GM23338 (cell line): ENCODE measurements at regions not wholly inside any gene's neighbourhood (a gene's known extent, or its start where the extent isn't known, plus 50 kb on each side); places are given as distances from the start of the nearest gene placed in this dataset.
A peak's percentile ranks its signal among the peaks of the same experiment; 100 is the strongest.

ENCODE experiments used
- ATAC-seq: fragments of 200-7000 bp; cut with Tn5 transposase; 3 replicates; pipeline ENCODE4 v1.9.1; 2020
- DNase-seq: peaks from one replicate; pipeline ENCODE4 v3.0.0-alpha.2; 2015; ENCODE audit warnings: low spot score
- H2AFZ ChIP-seq: fragments of 200-600 bp; sonication (generic); 2 replicates; pipeline ENCODE4 v1.8.0; 2016; ENCODE audit warnings: antibody characterized with exemption, mild to moderate bottlenecking, moderate library complexity
- H3F3A ChIP-seq: fragments of 200-600 bp; sonication (generic); replicated peaks from 2 replicates; pipeline ENCODE4 v1.8.0; 2017; ENCODE audit warnings: antibody characterized with exemption, mixed run types, low read depth
- H3K27ac ChIP-seq: fragments of 200-600 bp; sonication (generic); 2 replicates; pipeline ENCODE4 v1.6.1; 2016; ENCODE audit warnings: low read depth
- H3K27me3 ChIP-seq: fragments of 200-600 bp; sonication (generic); 2 replicates; pipeline ENCODE4 v1.8.0; 2016; ENCODE audit warnings: mild to moderate bottlenecking, mixed run types, moderate library complexity; ENCODE audit not compliant: insufficient read depth
- H3K36me3 ChIP-seq: fragments of 200-600 bp; sonication (generic); 2 replicates; pipeline ENCODE4 v1.8.0; 2016; ENCODE audit warnings: mild to moderate bottlenecking; ENCODE audit not compliant: insufficient read depth
- H3K4me1 ChIP-seq: fragments of 200-600 bp; sonication (generic); 2 replicates; pipeline ENCODE4 v1.8.0; 2016; ENCODE audit warnings: mild to moderate bottlenecking, moderate library complexity; ENCODE audit not compliant: insufficient read depth
- H3K4me2 ChIP-seq: fragments of 200-600 bp; sonication (generic); 2 replicates; pipeline ENCODE4 v1.7.1; 2017; ENCODE audit warnings: mixed run types
- H3K4me3 ChIP-seq: fragments of 200-600 bp; sonication (generic); 2 replicates; pipeline ENCODE4 v1.6.1; 2016; ENCODE audit warnings: mixed run types
- H3K79me2 ChIP-seq: fragments of 200-600 bp; sonication (generic); replicated peaks from 2 replicates; pipeline ENCODE4 v1.8.0; 2017; ENCODE audit warnings: mild to moderate bottlenecking; ENCODE audit not compliant: insufficient read depth
- H3K9me2 ChIP-seq: fragments of 200-600 bp; sonication (generic); 2 replicates; pipeline ENCODE4 v1.8.0; 2017; ENCODE audit not compliant: insufficient read depth
- H4K20me1 ChIP-seq: fragments of 200-600 bp; sonication (generic); replicated peaks from 2 replicates; pipeline ENCODE4 v1.8.0; 2017; ENCODE audit warnings: mild to moderate bottlenecking; ENCODE audit not compliant: insufficient read depth
- H3K27ac Mint-ChIP-seq: 2 replicates; pipeline ENCODE4 v1.8.0; 2020; ENCODE audit warnings: inconsistent platforms, mild to moderate bottlenecking, moderate library complexity, mixed read lengths
- H3K27me3 Mint-ChIP-seq: 3 replicates; pipeline ENCODE4 v1.8.0; 2022; ENCODE audit warnings: low read depth, mild to moderate bottlenecking, moderate library complexity, mixed read lengths, inconsistent platforms; ENCODE audit not compliant: insufficient read depth, poor library complexity
- H3K36me3 Mint-ChIP-seq: 3 replicates; pipeline ENCODE4 v1.8.0; 2021; ENCODE audit warnings: low read depth, mild to moderate bottlenecking, inconsistent platforms, moderate library complexity, mixed read lengths
- H3K4me1 Mint-ChIP-seq: 3 replicates; pipeline ENCODE4 v1.8.0; 2020; ENCODE audit warnings: mild to moderate bottlenecking, inconsistent platforms, mixed read lengths
- H3K4me3 Mint-ChIP-seq: 3 replicates; pipeline ENCODE4 v1.8.0; 2021; ENCODE audit warnings: moderate library complexity, mild to moderate bottlenecking, inconsistent platforms, mixed read lengths
- H3K9me3 Mint-ChIP-seq: 3 replicates; pipeline ENCODE4 v1.8.0; 2020; ENCODE audit warnings: moderate library complexity, mild to moderate bottlenecking, inconsistent platforms, mixed read lengths
- EZH2phosphoT487 ChIP-seq: fragments of 200-600 bp; sonication (generic); IDR thresholded peaks from one replicate; pipeline ENCODE4 v1.8.1; 2018; ENCODE audit warnings: antibody characterized with exemption; ENCODE audit not compliant: unreplicated experiment
- STAT1 ChIP-seq: IDR thresholded peaks from one replicate; pipeline ENCODE4 v1.6.1; 2016; ENCODE audit warnings: antibody characterized with exemption; ENCODE audit not compliant: unreplicated experiment
- ZNF331 ChIP-seq: fragments of 250-450 bp; sonication (Bioruptor Pico); IDR thresholded peaks from 2 replicates; pipeline ENCODE4 v1.5.0; 2020; ENCODE audit warnings: low read depth, mild to moderate bottlenecking, moderate library complexity
- TF ChIP-seq, protein P1 (sequence below), 2 experiments: fragments of 200-600 bp in 1 of 2; sonication (generic) in 1 of 2; conservative IDR thresholded peaks; 2 replicates each; pipeline versions ENCODE4 v1.5.1 to v1.6.1; 2016 to 2017; ENCODE audit warnings: antibody characterized with exemption in 2 of 2, low read depth in 2 of 2, mild to moderate bottlenecking in 2 of 2, moderate library complexity in 1 of 2
- TF ChIP-seq, protein P2 (sequence below): fragments of 250-450 bp; sonication (Bioruptor Pico); IDR thresholded peaks from 2 replicates; pipeline ENCODE4 v1.5.0; 2020; ENCODE audit warnings: mild to moderate bottlenecking, moderate library complexity

DNA sequence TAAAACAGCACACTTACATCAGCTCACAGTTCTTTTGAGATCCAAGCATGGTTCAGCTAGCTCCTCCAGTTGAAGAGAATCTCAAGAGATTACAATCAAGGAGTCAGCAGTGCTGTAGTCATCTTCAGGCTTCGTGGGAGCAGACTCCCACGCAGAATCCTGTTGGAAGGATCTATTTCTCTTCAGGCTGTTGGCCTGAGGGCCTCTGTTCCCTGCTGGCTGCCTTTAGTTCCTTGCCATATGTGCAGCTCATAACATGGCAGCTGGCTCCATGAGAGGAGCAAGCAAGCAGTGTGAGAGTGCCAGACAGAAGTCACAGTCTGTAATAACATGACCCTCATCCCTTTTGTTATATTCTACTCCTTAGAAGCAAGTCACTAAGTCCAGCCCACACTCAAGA lies 168.6 kb downstream of the COX18 start:
- Histone ChIP-seq H4K20me1 (no peaks in the 10 kb centered on the region), H3K4me3 (no peak overlapping the region), H2AFZ (peak overlapping the region; percentile 40), H3K27me3 (no peaks in the 10 kb centered on the region), H3F3A (no peaks in the 10 kb centered on the region), H3K79me2 (no peaks in the 10 kb centered on the region), H3K4me2 (0 out of 2 replicates have a peak overlapping the region, but pooled peaks have one; percentile 44), H3K4me1 (peaks cover 22% of the 10 kb centered on the region), H3K9me2 (0 out of 2 replicates have a peak, but pooled peaks cover 4% of the 10 kb centered on the region), H3K36me3 (no peaks in the 10 kb centered on the region), H3K27ac (no peak overlapping the region)
- Mint-ChIP-seq H3K27ac (no peak overlapping the region), H3K9me3 (peaks cover 8% of the 10 kb centered on the region), H3K4me3 (no peak overlapping the region), H3K4me1 (peaks cover 21% of the 10 kb centered on the region; the same call in 2 of the 3 replicates), H3K36me3 (peaks cover 13% of the 10 kb centered on the region), H3K27me3 (peaks cover 2% of the 10 kb centered on the region)
- ATAC-seq, result no peak
- no peak for TF ChIP-seq ZNF331 (CRISPR knock-in tag)
- TF ChIP-seq EZH2phosphoT487, result no peak
- no peak for DNase-seq

DNA sequence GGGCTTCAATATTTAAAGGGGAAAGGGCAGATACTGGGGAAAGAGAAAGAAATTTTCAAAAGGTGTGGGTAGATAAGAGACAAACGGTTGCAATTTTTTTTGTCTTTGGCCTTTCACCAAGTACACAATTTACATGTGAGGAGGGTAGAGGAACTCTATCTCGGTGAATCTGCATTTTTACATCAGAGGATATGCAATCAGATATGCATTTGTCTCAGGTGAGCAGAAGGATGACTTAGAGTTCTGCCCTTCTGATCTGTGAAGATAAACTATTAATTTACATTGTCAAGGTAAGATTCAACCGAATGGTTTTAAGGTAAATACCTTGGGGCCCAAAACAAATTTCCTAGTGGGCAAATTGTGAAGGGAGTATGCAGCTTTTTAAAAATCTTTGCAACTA lies 169.9 kb downstream of the COX18 start:
- Histone ChIP-seq H3K4me3 (peak overlapping the region; percentile 12; the same call in 1 of the 2 replicates), H3F3A (no peaks in the 10 kb centered on the region), H3K4me2 (peak overlapping the region; percentile 44), H3K9me2 (no peaks in the 10 kb centered on the region), H3K27ac (peak overlapping the region; percentile 74), H3K79me2 (no peaks in the 10 kb centered on the region), H4K20me1 (no peaks in the 10 kb centered on the region), H3K4me1 (peaks cover 25% of the 10 kb centered on the region), H2AFZ (peak overlapping the region; percentile 15; the same call in 1 of the 2 replicates), H3K36me3 (no peaks in the 10 kb centered on the region), H3K27me3 (no peaks in the 10 kb centered on the region)
- Mint-ChIP-seq H3K4me3 (peak overlapping the region; percentile 16; the same call in 1 of the 3 replicates), H3K27ac (peak overlapping the region; percentile 91), H3K9me3 (peaks cover 8% of the 10 kb centered on the region), H3K4me1 (peaks cover 24% of the 10 kb centered on the region; the same call in 2 of the 3 replicates), H3K36me3 (peaks cover 13% of the 10 kb centered on the region), H3K27me3 (peaks cover 2% of the 10 kb centered on the region)
- no peak for ATAC-seq
- no peak for TF ChIP-seq STAT1
- TF ChIP-seq, protein P1, sequence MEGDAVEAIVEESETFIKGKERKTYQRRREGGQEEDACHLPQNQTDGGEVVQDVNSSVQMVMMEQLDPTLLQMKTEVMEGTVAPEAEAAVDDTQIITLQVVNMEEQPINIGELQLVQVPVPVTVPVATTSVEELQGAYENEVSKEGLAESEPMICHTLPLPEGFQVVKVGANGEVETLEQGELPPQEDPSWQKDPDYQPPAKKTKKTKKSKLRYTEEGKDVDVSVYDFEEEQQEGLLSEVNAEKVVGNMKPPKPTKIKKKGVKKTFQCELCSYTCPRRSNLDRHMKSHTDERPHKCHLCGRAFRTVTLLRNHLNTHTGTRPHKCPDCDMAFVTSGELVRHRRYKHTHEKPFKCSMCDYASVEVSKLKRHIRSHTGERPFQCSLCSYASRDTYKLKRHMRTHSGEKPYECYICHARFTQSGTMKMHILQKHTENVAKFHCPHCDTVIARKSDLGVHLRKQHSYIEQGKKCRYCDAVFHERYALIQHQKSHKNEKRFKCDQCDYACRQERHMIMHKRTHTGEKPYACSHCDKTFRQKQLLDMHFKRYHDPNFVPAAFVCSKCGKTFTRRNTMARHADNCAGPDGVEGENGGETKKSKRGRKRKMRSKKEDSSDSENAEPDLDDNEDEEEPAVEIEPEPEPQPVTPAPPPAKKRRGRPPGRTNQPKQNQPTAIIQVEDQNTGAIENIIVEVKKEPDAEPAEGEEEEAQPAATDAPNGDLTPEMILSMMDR (conservative IDR thresholded peaks at IDR 0.05; ENCODE audit: low read depth in 2 of 2), result no peak
- TF ChIP-seq, protein P2, sequence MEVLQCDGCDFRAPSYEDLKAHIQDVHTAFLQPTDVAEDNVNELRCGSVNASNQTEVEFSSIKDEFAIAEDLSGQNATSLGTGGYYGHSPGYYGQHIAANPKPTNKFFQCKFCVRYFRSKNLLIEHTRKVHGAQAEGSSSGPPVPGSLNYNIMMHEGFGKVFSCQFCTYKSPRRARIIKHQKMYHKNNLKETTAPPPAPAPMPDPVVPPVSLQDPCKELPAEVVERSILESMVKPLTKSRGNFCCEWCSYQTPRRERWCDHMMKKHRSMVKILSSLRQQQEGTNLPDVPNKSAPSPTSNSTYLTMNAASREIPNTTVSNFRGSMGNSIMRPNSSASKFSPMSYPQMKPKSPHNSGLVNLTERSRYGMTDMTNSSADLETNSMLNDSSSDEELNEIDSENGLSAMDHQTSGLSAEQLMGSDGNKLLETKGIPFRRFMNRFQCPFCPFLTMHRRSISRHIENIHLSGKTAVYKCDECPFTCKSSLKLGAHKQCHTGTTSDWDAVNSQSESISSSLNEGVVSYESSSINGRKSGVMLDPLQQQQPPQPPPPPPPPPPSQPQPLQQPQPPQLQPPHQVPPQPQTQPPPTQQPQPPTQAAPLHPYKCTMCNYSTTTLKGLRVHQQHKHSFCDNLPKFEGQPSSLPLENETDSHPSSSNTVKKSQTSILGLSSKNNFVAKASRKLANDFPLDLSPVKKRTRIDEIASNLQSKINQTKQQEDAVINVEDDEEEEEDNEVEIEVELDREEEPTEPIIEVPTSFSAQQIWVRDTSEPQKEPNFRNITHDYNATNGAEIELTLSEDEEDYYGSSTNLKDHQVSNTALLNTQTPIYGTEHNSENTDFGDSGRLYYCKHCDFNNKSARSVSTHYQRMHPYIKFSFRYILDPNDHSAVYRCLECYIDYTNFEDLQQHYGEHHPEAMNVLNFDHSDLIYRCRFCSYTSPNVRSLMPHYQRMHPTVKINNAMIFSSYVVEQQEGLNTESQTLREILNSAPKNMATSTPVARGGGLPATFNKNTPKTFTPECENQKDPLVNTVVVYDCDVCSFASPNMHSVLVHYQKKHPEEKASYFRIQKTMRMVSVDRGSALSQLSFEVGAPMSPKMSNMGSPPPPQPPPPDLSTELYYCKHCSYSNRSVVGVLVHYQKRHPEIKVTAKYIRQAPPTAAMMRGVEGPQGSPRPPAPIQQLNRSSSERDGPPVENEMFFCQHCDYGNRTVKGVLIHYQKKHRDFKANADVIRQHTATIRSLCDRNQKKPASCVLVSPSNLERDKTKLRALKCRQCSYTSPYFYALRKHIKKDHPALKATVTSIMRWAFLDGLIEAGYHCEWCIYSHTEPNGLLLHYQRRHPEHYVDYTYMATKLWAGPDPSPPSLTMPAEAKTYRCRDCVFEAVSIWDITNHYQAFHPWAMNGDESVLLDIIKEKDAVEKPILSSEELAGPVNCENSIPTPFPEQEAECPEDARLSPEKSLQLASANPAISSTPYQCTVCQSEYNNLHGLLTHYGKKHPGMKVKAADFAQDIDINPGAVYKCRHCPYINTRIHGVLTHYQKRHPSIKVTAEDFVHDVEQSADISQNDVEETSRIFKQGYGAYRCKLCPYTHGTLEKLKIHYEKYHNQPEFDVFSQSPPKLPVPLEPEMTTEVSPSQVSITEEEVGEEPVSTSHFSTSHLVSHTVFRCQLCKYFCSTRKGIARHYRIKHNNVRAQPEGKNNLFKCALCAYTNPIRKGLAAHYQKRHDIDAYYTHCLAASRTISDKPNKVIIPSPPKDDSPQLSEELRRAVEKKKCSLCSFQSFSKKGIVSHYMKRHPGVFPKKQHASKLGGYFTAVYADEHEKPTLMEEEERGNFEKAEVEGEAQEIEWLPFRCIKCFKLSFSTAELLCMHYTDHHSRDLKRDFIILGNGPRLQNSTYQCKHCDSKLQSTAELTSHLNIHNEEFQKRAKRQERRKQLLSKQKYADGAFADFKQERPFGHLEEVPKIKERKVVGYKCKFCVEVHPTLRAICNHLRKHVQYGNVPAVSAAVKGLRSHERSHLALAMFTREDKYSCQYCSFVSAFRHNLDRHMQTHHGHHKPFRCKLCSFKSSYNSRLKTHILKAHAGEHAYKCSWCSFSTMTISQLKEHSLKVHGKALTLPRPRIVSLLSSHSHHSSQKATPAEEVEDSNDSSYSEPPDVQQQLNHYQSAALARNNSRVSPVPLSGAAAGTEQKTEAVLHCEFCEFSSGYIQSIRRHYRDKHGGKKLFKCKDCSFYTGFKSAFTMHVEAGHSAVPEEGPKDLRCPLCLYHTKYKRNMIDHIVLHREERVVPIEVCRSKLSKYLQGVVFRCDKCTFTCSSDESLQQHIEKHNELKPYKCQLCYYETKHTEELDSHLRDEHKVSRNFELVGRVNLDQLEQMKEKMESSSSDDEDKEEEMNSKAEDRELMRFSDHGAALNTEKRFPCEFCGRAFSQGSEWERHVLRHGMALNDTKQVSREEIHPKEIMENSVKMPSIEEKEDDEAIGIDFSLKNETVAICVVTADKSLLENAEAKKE, result no peak
- DNase-seq, result peak; percentile 7
